AG09319 (cell line): ENCODE measurements at regions not wholly inside any gene's neighbourhood (a gene's known extent, or its start where the extent isn't known, plus 50 kb on each side); places are given as distances from the start of the nearest gene placed in this dataset.

Source experiments
- DNase-seq: peaks from one replicate; pipeline ENCODE4 v3.0.0-alpha.2; 2010; ENCODE audit warnings: low read depth; ENCODE audit errors: extremely low read depth
- CTCF ChIP-seq: IDR thresholded peaks from 2 replicates; pipeline ENCODE4 v1.5.1; 2011; ENCODE audit warnings: low read depth, mild to moderate bottlenecking, inconsistent platforms, low read length, moderate library complexity

DNA sequence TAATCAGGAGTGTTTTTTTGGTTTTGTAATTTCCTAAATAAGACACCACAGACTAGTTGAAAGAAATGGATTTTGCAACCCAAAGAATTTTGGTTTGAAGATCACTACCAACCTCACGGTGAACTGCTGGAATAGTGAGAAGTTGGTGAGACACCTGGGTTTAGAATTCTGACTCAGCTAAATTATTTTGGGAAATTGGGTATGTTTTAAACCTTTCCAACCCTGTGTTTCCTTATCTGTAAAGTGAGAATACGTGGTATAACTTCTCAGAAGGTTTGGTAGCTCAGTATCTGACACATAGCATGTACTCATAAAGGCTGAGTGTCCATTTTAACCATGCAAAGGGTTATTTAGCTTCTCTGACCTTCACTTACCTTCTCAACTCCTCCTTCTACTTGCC, 261.9 kb downstream of the FOXA2 start:
- TF ChIP-seq CTCF, result no peak
- no peak for DNase-seq

- TF ChIP-seq CTCF, result no peak
- no peak for DNase-seq
Measured at GRCh38 chr20:22321191-22321590, 263.2 kb downstream of the FOXA2 start.

DNA sequence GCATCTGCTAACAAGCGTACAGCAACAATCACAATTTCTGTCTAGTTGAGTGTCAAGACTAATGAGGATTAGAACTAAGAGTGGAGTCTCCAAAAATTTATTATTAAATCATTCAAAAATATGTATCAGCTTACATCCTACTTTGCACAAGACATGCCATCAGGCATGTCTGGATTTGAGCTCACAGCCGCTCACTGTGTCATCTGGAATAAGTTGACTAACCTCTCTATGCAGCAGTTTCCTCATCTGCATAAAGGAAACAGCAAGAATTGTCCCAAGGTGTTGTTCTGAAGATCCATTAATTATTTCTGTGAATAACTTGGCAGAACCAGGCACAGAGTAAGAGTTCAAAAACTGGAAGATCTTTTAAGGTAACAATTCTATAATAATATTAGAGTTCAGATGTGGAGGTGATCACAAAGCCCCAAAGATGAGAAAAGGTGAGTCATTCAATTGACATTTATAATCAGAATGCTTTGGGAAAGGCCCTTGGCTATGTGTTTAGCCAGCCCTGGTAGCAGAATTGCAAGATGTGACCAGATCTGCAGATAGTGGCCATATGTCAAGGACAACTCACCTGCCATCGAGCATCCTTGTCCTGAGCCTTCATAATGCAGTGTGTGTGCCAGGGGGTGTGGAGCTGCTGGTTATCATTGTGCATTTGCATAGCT, 264.0 kb downstream of the FOXA2 start:
- TF ChIP-seq CTCF, result no peak
- DNase-seq, result no peak

- DNase-seq, result no peak
- no peak for TF ChIP-seq CTCF
Measured at GRCh38 chr20:22315771-22316170, 268.6 kb downstream of the FOXA2 start.

DNA sequence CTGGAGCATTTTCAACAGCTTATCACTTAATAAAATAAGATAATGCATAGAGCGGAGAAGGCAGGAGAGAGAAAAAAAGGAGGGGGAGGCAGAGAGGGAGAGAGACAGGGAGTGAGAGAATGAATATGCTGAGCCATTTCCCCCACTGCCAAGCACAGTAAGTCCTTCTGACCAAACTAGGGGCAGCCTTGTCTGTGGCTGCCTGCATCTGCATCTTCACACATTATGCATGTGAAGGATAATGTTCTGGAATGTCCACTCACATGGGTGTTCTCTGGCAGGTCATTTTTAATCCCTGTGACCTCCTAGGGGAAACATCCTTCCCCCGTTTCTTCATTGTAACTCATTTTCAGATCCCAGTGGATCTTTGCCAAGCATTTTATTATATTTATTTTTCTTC, 269.3 kb downstream of the FOXA2 start:
- TF ChIP-seq CTCF, result no peak
- DNase-seq, result no peak

- peak; percentile 67 for TF ChIP-seq CTCF
- no peak for DNase-seq
Measured at GRCh38 chr20:22312744-22313346, 271.5 kb downstream of the FOXA2 start.

GRCh38 chr20:22308934-22309333, 275.4 kb downstream of the FOXA2 start:
- no peak for TF ChIP-seq CTCF
- DNase-seq, result no peak
